ENCODE measurements at regions not wholly inside any gene's neighbourhood (a gene's known extent, or its start where the extent isn't known, plus 50 kb on each side); places are given as distances from the start of the nearest gene placed in this dataset.

DNA sequence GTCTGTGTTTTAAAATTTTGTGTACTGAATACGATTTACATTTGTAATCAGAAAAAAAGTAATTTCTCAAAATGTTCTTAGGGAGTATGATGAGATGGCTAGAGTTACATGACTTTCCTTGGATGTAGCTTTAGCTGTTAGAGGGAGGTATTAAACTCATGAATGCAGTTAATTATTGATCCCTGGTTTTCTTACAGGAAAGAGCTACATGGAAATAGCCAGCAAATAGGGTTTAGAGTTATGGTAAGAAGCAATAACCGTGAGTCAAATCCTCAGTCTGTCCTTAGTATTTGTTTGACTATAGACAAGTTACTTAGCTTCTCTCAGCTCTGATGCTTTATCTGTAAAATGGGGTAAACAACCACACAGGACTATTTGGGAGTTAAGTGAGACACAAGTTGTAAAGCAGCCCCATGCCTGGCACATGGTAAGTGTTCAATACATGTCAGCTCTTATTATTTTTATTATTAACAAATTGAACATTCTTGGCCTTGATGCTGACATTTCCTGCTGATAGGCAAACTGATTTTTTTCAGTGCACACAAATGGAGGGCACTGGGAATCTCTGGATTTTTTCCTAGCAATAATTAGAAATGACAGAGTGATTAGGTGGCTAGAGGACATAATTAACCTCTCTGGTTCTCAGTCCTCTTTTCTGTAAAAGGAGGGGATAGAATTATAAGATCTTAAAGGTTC, 204.5 kb upstream of the PHYHIPL start:
- Mint-ChIP-seq H3K4me1 (no peaks in the 10 kb centered on the region), H3K27me3 (peaks cover 12% of the 10 kb centered on the region), H3K4me3 (no peak overlapping the region), H3K9me3 (ENCODE audit: low read depth) (no peaks in the 10 kb centered on the region), H3K27ac (no peak overlapping the region), H3K36me3 (ENCODE audit: low read depth) (no peaks in the 10 kb centered on the region)
- DNase-seq, result no peak
- ChIA-PET POLR2A (no interaction called here), CTCF (interaction anchor here (0.6 kb wide), 1 partner anchor 68 kb away, joined by 3 read pairs; no protein-coding TSS in a partner anchor)
- no peak for ATAC-seq
- intact Hi-C loops (cut with DNase I, micrococcal nuclease), result no loop called here

DNA sequence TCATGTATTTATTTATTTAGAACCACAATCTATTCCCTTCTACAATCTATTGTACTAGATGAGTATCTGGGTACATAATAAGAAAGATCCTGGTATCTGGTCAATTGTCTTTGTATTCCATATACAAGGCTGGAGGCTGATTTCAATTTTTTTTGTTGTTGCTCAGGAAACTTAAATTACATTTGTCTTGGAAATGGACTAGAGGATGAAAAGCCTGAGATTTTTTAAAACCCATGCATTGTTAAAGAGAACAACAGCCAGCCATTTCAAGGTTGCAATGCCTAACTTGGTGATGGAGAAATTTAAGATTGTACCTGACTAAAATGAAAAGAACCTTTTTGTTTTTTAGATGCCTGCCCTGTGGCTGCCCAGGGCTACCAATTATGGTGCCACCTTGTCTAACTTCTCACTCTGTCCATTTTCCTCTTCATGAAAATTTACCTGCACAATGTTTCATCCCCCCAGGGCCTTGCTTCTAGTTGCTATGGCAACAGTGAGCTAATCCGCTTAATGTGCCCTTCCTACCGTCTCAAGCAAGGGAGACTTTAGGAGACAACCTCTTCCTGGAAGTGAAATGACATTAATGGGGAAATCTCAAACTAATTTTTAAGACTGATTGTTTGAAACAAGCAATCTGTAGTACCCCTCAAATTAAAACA, 203.7 kb upstream of the PHYHIPL start:
- ChIA-PET CTCF (interaction anchor here (0.6 to 0.8 kb wide), 2 partner anchors 67 to 1187 kb away, joined by 3 read pairs; no protein-coding TSS in a partner anchor), POLR2A (no interaction called here)
- Mint-ChIP-seq H3K4me1 (no peaks in the 10 kb centered on the region), H3K9me3 (ENCODE audit: low read depth) (no peaks in the 10 kb centered on the region), H3K4me3 (no peak overlapping the region), H3K27ac (no peak overlapping the region), H3K27me3 (peaks cover 8% of the 10 kb centered on the region), H3K36me3 (ENCODE audit: low read depth) (no peaks in the 10 kb centered on the region)
- intact Hi-C loops (cut with DNase I, micrococcal nuclease), result no loop called here
- DNase-seq (no peak), ATAC-seq (no peak)

GRCh38 chr10:58973235-58973595, 203.2 kb upstream of the PHYHIPL start:
- CTCF ChIA-PET, result interaction anchor here (0.8 kb wide), 1 partner anchor 1187 kb away, joined by 3 read pairs; no protein-coding TSS in a partner anchor
- peaks cover 9% of the 10 kb centered on the region for H3K27me3 Mint-ChIP-seq
- no peaks in the 10 kb centered on the region for H3K9me3 Mint-ChIP-seq (ENCODE audit: low read depth)
- intact Hi-C loops (cut with DNase I, micrococcal nuclease), result no loop called here
- H3K4me3 Mint-ChIP-seq, result no peak overlapping the region
- POLR2A ChIA-PET, result no interaction called here
- H3K36me3 Mint-ChIP-seq (ENCODE audit: low read depth), result no peaks in the 10 kb centered on the region
- ATAC-seq (no peak), DNase-seq (no peak)
- no peak overlapping the region for H3K27ac Mint-ChIP-seq
- no peaks in the 10 kb centered on the region for H3K4me1 Mint-ChIP-seq

GRCh38 chr10:58976254-58976653, 200.2 kb upstream of the PHYHIPL start:
- H3K27ac Mint-ChIP-seq, result no peak overlapping the region
- CTCF ChIA-PET, result no interaction called here
- intact Hi-C loops (cut with DNase I, micrococcal nuclease), result no loop called here
- no peak for ATAC-seq
- POLR2A ChIA-PET, result no interaction called here
- DNase-seq, result no peak
- H3K4me3 Mint-ChIP-seq, result no peak overlapping the region
- no peaks in the 10 kb centered on the region for H3K9me3 Mint-ChIP-seq (ENCODE audit: low read depth)
- no peaks in the 10 kb centered on the region for H3K4me1 Mint-ChIP-seq
- H3K27me3 Mint-ChIP-seq, result peaks cover 3% of the 10 kb centered on the region
- no peaks in the 10 kb centered on the region for H3K36me3 Mint-ChIP-seq (ENCODE audit: low read depth)

DNA sequence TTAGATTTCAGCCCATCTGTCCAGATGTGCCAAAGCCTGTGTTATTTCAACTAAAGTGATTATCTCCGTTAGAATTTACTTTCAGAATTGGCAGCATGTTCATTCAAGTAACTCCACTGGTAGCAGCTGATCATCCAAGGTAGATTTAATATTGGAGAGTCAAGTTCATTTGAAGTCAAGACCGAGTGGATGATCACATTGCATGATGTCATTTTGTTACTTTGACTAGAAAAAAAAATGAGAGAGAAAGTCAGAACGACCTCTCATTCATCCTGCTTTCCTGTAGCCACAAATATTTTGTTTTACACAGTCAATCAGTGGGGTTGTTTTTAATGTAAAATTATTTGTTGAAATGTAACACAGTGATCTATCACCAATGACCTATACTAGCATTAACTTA, 196.7 kb upstream of the PHYHIPL start:
- H3K4me1 Mint-ChIP-seq, result no peaks in the 10 kb centered on the region
- H3K9me3 Mint-ChIP-seq (ENCODE audit: low read depth), result no peaks in the 10 kb centered on the region
- no peak overlapping the region for H3K4me3 Mint-ChIP-seq
- H3K27ac Mint-ChIP-seq, result no peak overlapping the region
- H3K27me3 Mint-ChIP-seq, result peaks cover 3% of the 10 kb centered on the region
- no peaks in the 10 kb centered on the region for H3K36me3 Mint-ChIP-seq (ENCODE audit: low read depth)
- intact Hi-C loops (cut with DNase I, micrococcal nuclease), result no loop called here
- ChIA-PET CTCF (no interaction called here), POLR2A (no interaction called here)
- ATAC-seq (no peak), DNase-seq (no peak)

DNA sequence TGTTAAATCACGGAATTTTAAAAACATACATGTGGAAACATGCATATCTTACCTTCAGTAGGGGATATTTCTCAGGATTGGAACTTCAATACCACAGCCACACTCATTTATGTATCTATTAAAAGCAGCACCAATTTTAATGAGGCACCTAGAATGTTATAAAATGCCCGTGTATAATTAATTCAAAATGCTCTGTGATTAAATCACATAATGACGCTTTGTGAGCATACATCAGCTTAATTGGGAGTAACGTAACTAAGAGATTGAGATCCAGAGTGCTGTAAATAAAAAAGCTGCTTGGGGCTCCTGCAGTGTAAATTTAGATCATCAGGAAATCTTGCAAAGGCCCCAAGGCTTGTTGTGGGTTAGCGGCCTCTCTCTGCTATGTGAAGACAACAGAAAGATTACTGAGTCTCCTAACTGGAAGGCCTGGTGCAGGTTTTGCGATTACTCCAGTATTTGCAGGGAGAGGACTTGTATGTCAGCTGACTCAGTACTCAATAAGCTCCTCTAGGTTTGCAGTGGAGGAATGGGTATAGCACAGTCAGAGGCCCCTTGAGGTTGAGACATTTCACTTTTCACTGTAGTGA, 195.5 kb upstream of the PHYHIPL start:
- no peaks in the 10 kb centered on the region for H3K4me1 Mint-ChIP-seq
- ChIA-PET CTCF (no interaction called here), POLR2A (no interaction called here)
- ATAC-seq (no peak), DNase-seq (no peak)
- peaks cover 3% of the 10 kb centered on the region for H3K27me3 Mint-ChIP-seq
- H3K36me3 Mint-ChIP-seq (ENCODE audit: low read depth), result no peaks in the 10 kb centered on the region
- H3K4me3 Mint-ChIP-seq, result no peak overlapping the region
- no peak overlapping the region for H3K27ac Mint-ChIP-seq
- intact Hi-C loops (cut with DNase I, micrococcal nuclease), result no loop called here
- no peaks in the 10 kb centered on the region for H3K9me3 Mint-ChIP-seq (ENCODE audit: low read depth)

DNA sequence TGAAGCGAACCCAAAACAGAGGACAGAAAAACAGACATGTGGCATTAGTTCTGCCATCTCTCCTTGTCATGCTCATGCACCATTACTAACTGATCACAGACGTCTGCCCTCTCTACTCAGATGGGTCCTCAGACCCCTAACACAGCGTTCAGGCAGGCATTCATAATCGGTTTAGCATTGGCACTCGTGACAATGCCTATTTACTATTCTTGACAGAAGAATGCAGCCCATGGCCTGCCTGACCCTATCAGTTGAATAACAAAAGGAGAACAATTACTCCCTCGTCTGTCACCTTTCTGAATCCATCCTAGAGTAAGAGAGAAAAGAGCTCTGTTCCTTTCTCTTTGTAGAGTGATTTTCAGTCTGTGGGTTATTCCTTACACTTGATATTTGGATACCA, 194.6 kb upstream of the PHYHIPL start:
- no peak overlapping the region for H3K4me3 Mint-ChIP-seq
- ATAC-seq, result no peak
- intact Hi-C loops (cut with DNase I, micrococcal nuclease), result no loop called here
- ChIA-PET CTCF (interaction anchor here (1.1 kb wide), 1 partner anchor 15 kb away, joined by 4 read pairs; no protein-coding TSS in a partner anchor), POLR2A (no interaction called here)
- no peaks in the 10 kb centered on the region for H3K9me3 Mint-ChIP-seq (ENCODE audit: low read depth)
- H3K27ac Mint-ChIP-seq, result no peak overlapping the region
- H3K36me3 Mint-ChIP-seq (ENCODE audit: low read depth), result no peaks in the 10 kb centered on the region
- H3K4me1 Mint-ChIP-seq, result no peaks in the 10 kb centered on the region
- DNase-seq, result no peak
- peaks cover 3% of the 10 kb centered on the region for H3K27me3 Mint-ChIP-seq

GRCh38 chr10:58982470-58983239, 193.8 kb upstream of the PHYHIPL start:
- intact Hi-C loops (cut with DNase I, micrococcal nuclease), result no loop called here
- CTCF ChIA-PET, result interaction anchor here (0.6 to 1.1 kb wide), 2 partner anchors 14 to 1834 kb away, joined by 3 to 4 read pairs; no protein-coding TSS in a partner anchor
- no peaks in the 10 kb centered on the region for H3K9me3 Mint-ChIP-seq (ENCODE audit: low read depth)
- no peak for DNase-seq
- H3K36me3 Mint-ChIP-seq (ENCODE audit: low read depth), result no peaks in the 10 kb centered on the region
- POLR2A ChIA-PET, result no interaction called here
- no peak overlapping the region for H3K4me3 Mint-ChIP-seq
- H3K4me1 Mint-ChIP-seq, result no peaks in the 10 kb centered on the region
- ATAC-seq, result no peak
- peaks cover 3% of the 10 kb centered on the region for H3K27me3 Mint-ChIP-seq
- H3K27ac Mint-ChIP-seq, result no peak overlapping the region

DNA sequence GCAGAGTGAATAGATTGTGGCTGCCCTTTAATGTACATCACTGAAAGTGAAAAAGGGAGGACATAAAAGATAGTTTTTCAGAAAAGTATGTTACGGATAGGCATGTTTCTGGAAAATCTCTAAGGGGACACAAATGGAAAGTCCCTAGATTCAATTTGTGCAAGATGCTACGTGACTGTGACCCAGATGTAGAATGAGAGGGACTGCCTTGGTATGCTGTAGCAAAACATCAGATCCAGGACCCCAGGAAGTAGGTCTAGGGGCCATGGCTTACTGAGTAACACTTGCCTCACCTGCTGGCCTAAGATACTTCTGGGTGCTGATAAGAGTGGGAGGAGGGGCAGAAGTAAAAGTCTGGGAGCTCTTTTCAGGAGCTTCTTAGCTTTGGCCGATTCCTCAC, 191.2 kb upstream of the PHYHIPL start:
- Mint-ChIP-seq H3K27ac (no peak overlapping the region), H3K4me3 (no peak overlapping the region), H3K4me1 (no peaks in the 10 kb centered on the region), H3K36me3 (ENCODE audit: low read depth) (no peaks in the 10 kb centered on the region), H3K9me3 (ENCODE audit: low read depth) (peaks cover 8% of the 10 kb centered on the region), H3K27me3 (no peaks in the 10 kb centered on the region)
- DNase-seq (no peak), ATAC-seq (no peak)
- intact Hi-C loops (cut with DNase I, micrococcal nuclease), result no loop called here
- ChIA-PET CTCF (interaction anchor here (0.7 kb wide), 1 partner anchor 981 kb away, joined by 3 read pairs; no protein-coding TSS in a partner anchor), POLR2A (no interaction called here)

GRCh38 chr10:58989486-58990039, 186.9 kb upstream of the PHYHIPL start:
- POLR2A ChIA-PET, result no interaction called here
- peaks cover 8% of the 10 kb centered on the region for H3K9me3 Mint-ChIP-seq (ENCODE audit: low read depth)
- ATAC-seq, result no peak
- intact Hi-C loops (cut with DNase I, micrococcal nuclease), result no loop called here
- no peak overlapping the region for H3K27ac Mint-ChIP-seq
- CTCF ChIA-PET, result no interaction called here
- no peak overlapping the region for H3K4me3 Mint-ChIP-seq
- no peaks in the 10 kb centered on the region for H3K4me1 Mint-ChIP-seq
- no peaks in the 10 kb centered on the region for H3K27me3 Mint-ChIP-seq
- DNase-seq, result no peak
- no peaks in the 10 kb centered on the region for H3K36me3 Mint-ChIP-seq (ENCODE audit: low read depth)

- Mint-ChIP-seq H3K36me3 (ENCODE audit: low read depth) (no peaks in the 10 kb centered on the region), H3K4me1 (no peaks in the 10 kb centered on the region), H3K9me3 (ENCODE audit: low read depth) (peaks cover 8% of the 10 kb centered on the region), H3K27me3 (no peaks in the 10 kb centered on the region), H3K27ac (no peak overlapping the region), H3K4me3 (no peak overlapping the region)
- intact Hi-C loops (cut with DNase I, micrococcal nuclease), result no loop called here
- POLR2A ChIA-PET, result no interaction called here
- CTCF ChIA-PET, result interaction anchor here (1.5 kb wide), 1 partner anchor 39 kb away, joined by 4 read pairs; no protein-coding TSS in a partner anchor
- DNase-seq, result no peak
- ATAC-seq, result no peak
These were observed 185.8 kb upstream of the PHYHIPL start for GRCh38 chr10:58990693-58991092.
